ENCODE measurements at regions not wholly inside any gene's neighbourhood (a gene's known extent, or its start where the extent isn't known, plus 50 kb on each side); places are given as distances from the start of the nearest gene placed in this dataset.

- TF ChIP-seq POLR2A (IDR thresholded peaks at IDR 0.05) (no peak), CTCF (IDR thresholded peaks at IDR 0.05) (no peak)
Observed at GRCh38 chr4:156377036-156377710, 423.5 kb upstream of the CTSO start.

Data from esophagus squamous epithelium (tissue), 4 donors.